Endothelial cell (in vitro differentiated cells): ENCODE measurements at regions not wholly inside any gene's neighbourhood (a gene's known extent, or its start where the extent isn't known, plus 50 kb on each side); places are given as distances from the start of the nearest gene placed in this dataset.

ENCODE experiments used
- DNase-seq: peaks from one replicate; pipeline ENCODE4 v3.0.0; 2021; ENCODE audit warnings: low spot score
- H3K27ac Mint-ChIP-seq: one replicate; pipeline ENCODE4 v1.8.0; 2021; ENCODE audit warnings: mixed read lengths, inconsistent platforms; ENCODE audit not compliant: unreplicated experiment
- H3K27me3 Mint-ChIP-seq: one replicate; pipeline ENCODE4 v1.8.0; 2021; ENCODE audit warnings: mild to moderate bottlenecking, moderate library complexity, mixed read lengths, inconsistent platforms; ENCODE audit not compliant: unreplicated experiment
- H3K36me3 Mint-ChIP-seq: one replicate; pipeline ENCODE4 v1.8.0; 2021; ENCODE audit warnings: mild to moderate bottlenecking, low read depth, mixed read lengths, inconsistent platforms; ENCODE audit not compliant: unreplicated experiment
- H3K4me1 Mint-ChIP-seq: one replicate; pipeline ENCODE4 v1.8.0; 2021; ENCODE audit warnings: mild to moderate bottlenecking, mixed read lengths, inconsistent platforms; ENCODE audit not compliant: unreplicated experiment
- H3K4me3 Mint-ChIP-seq: one replicate; pipeline ENCODE4 v1.8.0; 2021; ENCODE audit warnings: mild to moderate bottlenecking, mixed read lengths, inconsistent platforms; ENCODE audit not compliant: unreplicated experiment
- H3K9me3 Mint-ChIP-seq: one replicate; pipeline ENCODE4 v1.8.0; 2021; ENCODE audit warnings: mixed read lengths, inconsistent platforms; ENCODE audit not compliant: unreplicated experiment
- CTCF ChIP-seq: fragments of 200-600 bp; sonication (generic); IDR thresholded peaks from one replicate; pipeline ENCODE4 v1.5.0; 2021; ENCODE audit warnings: antibody characterized with exemption; ENCODE audit not compliant: unreplicated experiment

GRCh38 chr17:51441431-51441830 lies 181.1 kb downstream of the UTP18 start:
- peaks cover 9% of the 10 kb centered on the region for H3K36me3 Mint-ChIP-seq
- H3K27ac Mint-ChIP-seq, result no peak overlapping the region
- peaks cover 6% of the 10 kb centered on the region for H3K27me3 Mint-ChIP-seq
- no peaks in the 10 kb centered on the region for H3K9me3 Mint-ChIP-seq
- no peak overlapping the region for H3K4me3 Mint-ChIP-seq
- DNase-seq, result no peak
- peaks cover 24% of the 10 kb centered on the region for H3K4me1 Mint-ChIP-seq
- TF ChIP-seq CTCF, result no peak

GRCh38 chr17:51442088-51442865 lies 181.9 kb downstream of the UTP18 start:
- no peak for DNase-seq
- Mint-ChIP-seq H3K4me3 (no peak overlapping the region), H3K36me3 (peaks cover 9% of the 10 kb centered on the region), H3K9me3 (no peaks in the 10 kb centered on the region), H3K27ac (no peak overlapping the region), H3K4me1 (peaks cover 24% of the 10 kb centered on the region), H3K27me3 (peaks cover 6% of the 10 kb centered on the region)
- TF ChIP-seq CTCF, result no peak

- Mint-ChIP-seq H3K4me1 (peaks cover 20% of the 10 kb centered on the region), H3K27me3 (peaks cover 6% of the 10 kb centered on the region), H3K4me3 (no peak overlapping the region), H3K9me3 (no peaks in the 10 kb centered on the region), H3K27ac (no peak overlapping the region), H3K36me3 (peaks cover 3% of the 10 kb centered on the region)
- DNase-seq, result no peak
- TF ChIP-seq CTCF, result no peak
Measured at GRCh38 chr17:51443646-51444045, 183.3 kb downstream of the UTP18 start.

GRCh38 chr17:51445946-51446345 lies 185.6 kb downstream of the UTP18 start:
- no peaks in the 10 kb centered on the region for H3K9me3 Mint-ChIP-seq
- H3K27me3 Mint-ChIP-seq, result no peaks in the 10 kb centered on the region
- no peaks in the 10 kb centered on the region for H3K4me1 Mint-ChIP-seq
- no peak for TF ChIP-seq CTCF
- H3K36me3 Mint-ChIP-seq, result peaks cover 3% of the 10 kb centered on the region
- no peak overlapping the region for H3K4me3 Mint-ChIP-seq
- no peak for DNase-seq
- no peak overlapping the region for H3K27ac Mint-ChIP-seq

GRCh38 chr17:51454456-51454978 lies 194.2 kb downstream of the UTP18 start:
- no peaks in the 10 kb centered on the region for H3K9me3 Mint-ChIP-seq
- H3K27me3 Mint-ChIP-seq, result no peaks in the 10 kb centered on the region
- H3K4me3 Mint-ChIP-seq, result no peak overlapping the region
- H3K4me1 Mint-ChIP-seq, result no peaks in the 10 kb centered on the region
- no peak for TF ChIP-seq CTCF
- H3K36me3 Mint-ChIP-seq, result no peaks in the 10 kb centered on the region
- H3K27ac Mint-ChIP-seq, result no peak overlapping the region
- no peak for DNase-seq
